Glutamatergic neuron (in vitro differentiated cells): ENCODE measurements at regions not wholly inside any gene's neighbourhood (a gene's known extent, or its start where the extent isn't known, plus 50 kb on each side); places are given as distances from the start of the nearest gene placed in this dataset.

ENCODE experiments used
- DNase-seq: peaks from one replicate; pipeline ENCODE4 v3.0.0; 2022
- H3K27ac Mint-ChIP-seq: one replicate; pipeline ENCODE4 v1.8.0; 2020; ENCODE audit warnings: mild to moderate bottlenecking, mixed read lengths, inconsistent platforms; ENCODE audit not compliant: unreplicated experiment
- H3K27me3 Mint-ChIP-seq: one replicate; pipeline ENCODE4 v1.8.0; 2020; ENCODE audit warnings: mild to moderate bottlenecking, moderate library complexity, mixed read lengths, inconsistent platforms; ENCODE audit not compliant: unreplicated experiment
- H3K36me3 Mint-ChIP-seq: one replicate; pipeline ENCODE4 v1.8.0; 2020; ENCODE audit warnings: mild to moderate bottlenecking, mixed read lengths, inconsistent platforms; ENCODE audit not compliant: unreplicated experiment
- H3K4me1 Mint-ChIP-seq: one replicate; pipeline ENCODE4 v1.8.0; 2020; ENCODE audit warnings: mild to moderate bottlenecking, low read depth, mixed read lengths, inconsistent platforms; ENCODE audit not compliant: unreplicated experiment
- H3K4me3 Mint-ChIP-seq: one replicate; pipeline ENCODE4 v1.8.0; 2020; ENCODE audit warnings: mild to moderate bottlenecking, mixed read lengths, inconsistent platforms; ENCODE audit not compliant: unreplicated experiment
- H3K9me3 Mint-ChIP-seq: one replicate; pipeline ENCODE4 v1.8.0; 2020; ENCODE audit warnings: mild to moderate bottlenecking, moderate library complexity, mixed read lengths, inconsistent platforms; ENCODE audit not compliant: unreplicated experiment
- TF ChIP-seq, protein P1 (sequence below): fragments of 200-600 bp; sonication (generic); IDR thresholded peaks from one replicate; pipeline ENCODE4 v1.5.0; 2021; ENCODE audit not compliant: partially characterized antibody, unreplicated experiment

DNA sequence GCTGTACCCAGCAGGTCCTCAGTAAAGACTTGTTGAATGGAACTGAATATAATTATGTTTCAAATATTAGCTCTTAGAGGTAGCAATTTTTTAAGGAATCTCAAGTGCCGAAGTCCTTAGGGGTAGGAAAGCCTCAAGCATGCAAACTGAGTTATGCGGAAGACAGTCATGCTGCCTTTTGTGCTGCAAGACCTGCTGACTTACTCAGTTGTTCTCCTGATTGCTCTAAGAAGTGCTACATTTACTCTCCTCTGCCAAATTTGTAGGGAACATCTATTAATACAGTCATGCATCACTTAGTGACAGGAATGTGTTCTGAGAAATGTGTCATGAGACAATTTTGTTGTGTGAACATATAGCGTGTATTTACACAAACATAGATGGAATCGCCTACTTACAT lies 325.6 kb upstream of the AZI2 start:
- H3K27me3 Mint-ChIP-seq, result peaks cover 3% of the 10 kb centered on the region
- DNase-seq, result no peak
- H3K27ac Mint-ChIP-seq, result no peak overlapping the region
- H3K36me3 Mint-ChIP-seq, result no peaks in the 10 kb centered on the region
- no peak overlapping the region for H3K4me3 Mint-ChIP-seq
- peaks cover 35% of the 10 kb centered on the region for H3K4me1 Mint-ChIP-seq
- peaks cover 2% of the 10 kb centered on the region for H3K9me3 Mint-ChIP-seq
- TF ChIP-seq, protein P1, sequence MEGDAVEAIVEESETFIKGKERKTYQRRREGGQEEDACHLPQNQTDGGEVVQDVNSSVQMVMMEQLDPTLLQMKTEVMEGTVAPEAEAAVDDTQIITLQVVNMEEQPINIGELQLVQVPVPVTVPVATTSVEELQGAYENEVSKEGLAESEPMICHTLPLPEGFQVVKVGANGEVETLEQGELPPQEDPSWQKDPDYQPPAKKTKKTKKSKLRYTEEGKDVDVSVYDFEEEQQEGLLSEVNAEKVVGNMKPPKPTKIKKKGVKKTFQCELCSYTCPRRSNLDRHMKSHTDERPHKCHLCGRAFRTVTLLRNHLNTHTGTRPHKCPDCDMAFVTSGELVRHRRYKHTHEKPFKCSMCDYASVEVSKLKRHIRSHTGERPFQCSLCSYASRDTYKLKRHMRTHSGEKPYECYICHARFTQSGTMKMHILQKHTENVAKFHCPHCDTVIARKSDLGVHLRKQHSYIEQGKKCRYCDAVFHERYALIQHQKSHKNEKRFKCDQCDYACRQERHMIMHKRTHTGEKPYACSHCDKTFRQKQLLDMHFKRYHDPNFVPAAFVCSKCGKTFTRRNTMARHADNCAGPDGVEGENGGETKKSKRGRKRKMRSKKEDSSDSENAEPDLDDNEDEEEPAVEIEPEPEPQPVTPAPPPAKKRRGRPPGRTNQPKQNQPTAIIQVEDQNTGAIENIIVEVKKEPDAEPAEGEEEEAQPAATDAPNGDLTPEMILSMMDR, result no peak

DNA sequence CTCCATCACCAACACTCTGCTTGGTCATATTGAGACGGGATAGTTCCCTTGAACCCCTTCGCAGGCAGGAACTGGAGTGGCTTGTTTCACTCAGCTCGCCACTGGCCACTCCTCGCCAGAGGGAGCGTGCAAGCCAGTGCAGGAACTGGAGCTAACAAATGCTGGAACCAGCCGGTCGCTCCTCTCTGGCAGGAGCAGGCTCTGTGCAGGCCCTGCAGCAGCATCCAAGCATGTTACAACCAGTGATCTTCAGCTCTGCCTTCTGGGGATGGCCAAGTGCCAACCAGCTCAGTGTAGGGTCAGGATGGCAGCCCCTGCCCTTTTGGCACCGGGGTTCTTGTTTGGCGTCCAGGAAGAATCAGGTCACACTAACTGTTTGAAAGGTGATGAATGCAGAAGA lies 329.0 kb upstream of the AZI2 start:
- Mint-ChIP-seq H3K27ac (no peak overlapping the region), H3K36me3 (no peaks in the 10 kb centered on the region), H3K27me3 (no peaks in the 10 kb centered on the region), H3K9me3 (no peaks in the 10 kb centered on the region), H3K4me1 (peaks cover 11% of the 10 kb centered on the region), H3K4me3 (no peak overlapping the region)
- TF ChIP-seq, protein P1, result no peak
- DNase-seq, result no peak

DNA sequence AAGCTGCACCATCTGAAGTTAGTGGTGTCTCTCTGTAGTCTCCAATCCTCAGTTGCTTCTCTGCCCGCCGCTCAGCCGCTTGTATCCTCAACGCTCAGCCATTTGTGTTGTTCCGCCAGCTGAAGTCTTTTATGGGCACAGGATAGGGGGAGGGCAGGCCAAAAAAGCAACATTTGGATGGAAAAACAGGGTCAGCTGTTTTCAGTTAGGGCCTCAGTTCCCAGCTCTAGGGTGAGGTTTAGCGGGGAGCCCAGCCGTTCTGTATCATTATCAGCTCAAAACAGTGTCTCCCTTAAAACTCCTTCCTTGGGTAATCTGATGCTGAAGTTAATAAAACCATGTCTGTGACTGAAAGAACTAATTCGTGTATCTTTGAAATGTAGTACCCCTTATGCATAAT lies 329.5 kb upstream of the AZI2 start:
- no peak for DNase-seq
- Mint-ChIP-seq H3K36me3 (no peaks in the 10 kb centered on the region), H3K9me3 (no peaks in the 10 kb centered on the region), H3K4me1 (peaks cover 9% of the 10 kb centered on the region), H3K27me3 (no peaks in the 10 kb centered on the region), H3K4me3 (no peak overlapping the region), H3K27ac (no peak overlapping the region)
- TF ChIP-seq, protein P1, result no peak

DNA sequence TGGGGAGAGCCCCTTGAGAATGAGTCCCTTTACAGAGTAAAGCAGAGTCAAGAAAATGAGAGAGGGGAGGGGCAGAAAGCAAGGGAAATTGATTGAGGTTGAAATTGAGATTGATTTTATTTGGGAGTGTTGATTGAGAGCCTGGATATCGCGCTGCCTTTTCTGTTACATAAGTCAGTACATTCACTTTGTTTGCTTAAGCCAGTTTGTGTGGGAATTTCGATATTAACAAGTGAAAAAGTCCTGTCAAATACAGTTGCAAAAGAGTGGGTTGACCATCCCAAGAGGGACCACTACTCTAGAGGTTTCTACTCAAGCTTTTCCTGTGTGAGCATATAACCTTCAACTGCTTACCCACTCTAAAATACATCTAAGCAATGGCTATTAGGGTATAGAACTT lies 331.4 kb upstream of the AZI2 start:
- H3K27ac Mint-ChIP-seq, result no peak overlapping the region
- DNase-seq, result no peak
- peaks cover 3% of the 10 kb centered on the region for H3K9me3 Mint-ChIP-seq
- H3K27me3 Mint-ChIP-seq, result no peaks in the 10 kb centered on the region
- no peaks in the 10 kb centered on the region for H3K36me3 Mint-ChIP-seq
- TF ChIP-seq, protein P1, result no peak
- no peak overlapping the region for H3K4me3 Mint-ChIP-seq
- peaks cover 4% of the 10 kb centered on the region for H3K4me1 Mint-ChIP-seq

DNA sequence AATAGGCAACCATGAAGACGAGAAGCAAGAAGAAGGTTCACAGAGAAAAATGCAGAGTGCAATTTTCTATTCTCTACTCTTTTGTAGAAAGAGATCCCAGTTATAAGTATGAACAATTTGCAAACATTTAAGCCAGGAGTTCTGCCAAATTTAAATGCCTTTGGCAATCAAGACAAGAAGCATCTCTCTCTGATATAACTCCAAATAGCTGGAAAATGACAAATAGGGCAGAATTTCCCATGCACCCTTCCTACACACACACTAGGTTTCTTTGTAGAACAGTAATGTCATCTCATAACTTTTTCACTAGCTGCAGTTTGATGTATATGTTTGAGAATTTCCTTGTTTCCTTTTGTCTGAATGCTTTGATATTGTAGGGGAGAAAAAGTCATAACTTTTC lies 333.5 kb upstream of the AZI2 start:
- DNase-seq, result no peak
- Mint-ChIP-seq H3K9me3 (peaks cover 3% of the 10 kb centered on the region), H3K4me1 (peaks cover 7% of the 10 kb centered on the region), H3K36me3 (no peaks in the 10 kb centered on the region), H3K4me3 (no peak overlapping the region), H3K27me3 (no peaks in the 10 kb centered on the region), H3K27ac (no peak overlapping the region)
- TF ChIP-seq, protein P1, result no peak
